ENCODE measurements at regions not wholly inside any gene's neighbourhood (a gene's known extent, or its start where the extent isn't known, plus 50 kb on each side); places are given as distances from the start of the nearest gene placed in this dataset.

- TF ChIP-seq YY1 (IDR thresholded peaks at IDR 0.05; ENCODE audit: insufficient read depth, insufficient read length) = no peak
- no peak for TF ChIP-seq ZNF274 (IDR thresholded peaks at IDR 0.05; ENCODE audit: low read depth, low read length)
These were observed 243.3 kb upstream of the CTNND2 start for GRCh38 chr5:12147513-12147912.

Data from NT2/D1 (cell line).